HepG2 (cell line): ENCODE measurements at regions not wholly inside any gene's neighbourhood (a gene's known extent, or its start where the extent isn't known, plus 50 kb on each side); places are given as distances from the start of the nearest gene placed in this dataset.

Experiments
- ATAC-seq: fragments of 200-7000 bp; cut with Tn5 transposase; 3 replicates; pipeline ENCODE4 v1.9.1; 2020; ENCODE audit warnings: mild to moderate bottlenecking, moderate library complexity
- BruUV-seq: library from RNA; stranded (reverse); fragments of 400-500 nt; replicated peaks from 2 replicates; lab custom pipeline; 2021; lab: Mats Ljungman, UMichigan
- CTCF ChIA-PET: fragments of 300-600 bp; formaldehyde crosslinking; extraction: SDS; loops from one replicate; lab custom pipeline; 2021; ENCODE audit warnings: low total read pairs, inconsistent platforms, low intra/inter-chr PET ratio; lab: Yijun Ruan, JAX
- POLR2A ChIA-PET: fragments of 350-600 bp; sonication (Branson Sonifier 250); formaldehyde crosslinking; loops from one replicate; lab custom pipeline; 2020; ENCODE audit warnings: antibody characterized with exemption, inconsistent platforms; lab: Yijun Ruan, JAX
- DNase-seq: peaks from one replicate; pipeline ENCODE4 v3.0.0-alpha.2; 2015; ENCODE audit warnings: low spot score
- FAIRE-seq: peaks from 3 replicates; lab custom pipeline; 2011; peaks lifted over from hg19 to GRCh38; lab: Jason Lieb, UNC
- H2AFZ ChIP-seq: one replicate; pipeline ENCODE4 v1.6.1; 2011; ENCODE audit warnings: low read length, inconsistent platforms
- H3K27ac ChIP-seq: fragments of 300-600 bp; 3 replicates; pipeline ENCODE4 v1.8.0; 2011; ENCODE audit warnings: mixed run types, mild to moderate bottlenecking, mixed read lengths, low read length, inconsistent platforms; ENCODE audit not compliant: insufficient read depth; ENCODE audit errors: extremely low read length
- H3K27me3 ChIP-seq, 2 experiments: fragments of 200-600 bp in 1 of 2; 2 replicates in 1 of 2; 3 replicates in 1 of 2; pipeline versions ENCODE4 v1.6.0 to v1.8.0; 2011; ENCODE audit warnings: low read length in 2 of 2, mild to moderate bottlenecking in 2 of 2, moderate library complexity in 2 of 2, inconsistent platforms in 1 of 2; ENCODE audit not compliant: insufficient read depth in 2 of 2, control insufficient read depth in 1 of 2
- H3K36me3 ChIP-seq, 2 experiments: fragments of 200-600 bp in 1 of 2; replicated peaks in 1 of 2; 2 replicates in 1 of 2; 3 replicates in 1 of 2; pipeline versions ENCODE4 v1.5.1 to v1.8.0; 2011; ENCODE audit warnings: low read length in 2 of 2, inconsistent platforms in 1 of 2; ENCODE audit not compliant: insufficient read depth in 2 of 2, control insufficient read depth in 1 of 2
- H3K4me1 ChIP-seq: 2 replicates; pipeline ENCODE4 v1.5.1; 2012; ENCODE audit warnings: low read length, inconsistent platforms; ENCODE audit not compliant: insufficient read depth
- H3K4me2 ChIP-seq: 2 replicates; pipeline ENCODE4 v1.6.0; 2011; ENCODE audit warnings: low read depth, low read length, inconsistent platforms
- H3K4me3 ChIP-seq, 3 experiments: fragments of 200-600 bp in 1 of 3; sonication (generic), shearing (Covaris generic) in 1 of 3; replicated peaks in 1 of 3; 2 replicates each; pipeline ENCODE4 v1.5.1; 2011 to 2016; ENCODE audit warnings: low read length in 3 of 3, inconsistent platforms in 2 of 3, low read depth in 2 of 3, mild to moderate bottlenecking in 2 of 3, control low read depth in 1 of 3, mixed read lengths in 1 of 3; ENCODE audit not compliant: insufficient read depth in 1 of 3
- H3K79me2 ChIP-seq: one replicate; pipeline ENCODE4 v1.6.1; 2011; ENCODE audit warnings: low read length, inconsistent platforms; ENCODE audit not compliant: insufficient read depth
- H3K9ac ChIP-seq: 2 replicates; pipeline ENCODE4 v1.6.0; 2011; ENCODE audit warnings: mild to moderate bottlenecking, low read depth, low read length, inconsistent platforms; ENCODE audit not compliant: insufficient read depth
- H3K9me3 ChIP-seq: 2 replicates; pipeline ENCODE4 v1.5.1; 2012; ENCODE audit warnings: mild to moderate bottlenecking, low read length
- H4K20me1 ChIP-seq: 2 replicates; pipeline ENCODE4 v1.6.0; 2011; ENCODE audit warnings: inconsistent platforms, mild to moderate bottlenecking, low read length, moderate library complexity; ENCODE audit not compliant: insufficient read depth
- MLXIP ChIP-seq: sonication (generic); formaldehyde crosslinking; IDR thresholded peaks from 2 replicates; pipeline ENCODE4 v1.9.0; 2021; ENCODE audit warnings: missing genetic modification reagents, borderline replicate concordance
- PPARG ChIP-seq: conservative IDR thresholded peaks from 2 replicates; pipeline ENCODE4 v1.6.1; 2016; ENCODE audit warnings: missing biosample characterization, missing genetic modification reagents
- RFXANK ChIP-seq: IDR thresholded peaks from 2 replicates; pipeline ENCODE4 v1.6.1; 2016
- SNAPC2 ChIP-seq: sonication (generic); formaldehyde crosslinking; IDR thresholded peaks from 2 replicates; pipeline ENCODE4 v1.8.1; 2022; ENCODE audit warnings: mild to moderate bottlenecking, missing genetic modification reagents
- SP4 ChIP-seq: sonication (generic); formaldehyde crosslinking; IDR thresholded peaks from 2 replicates; pipeline ENCODE4 v1.8.1; 2023; ENCODE audit warnings: mild to moderate bottlenecking, missing genetic modification reagents
- TFAP4 ChIP-seq: sonication (generic); IDR thresholded peaks from 2 replicates; pipeline ENCODE4 v1.6.1; 2016; ENCODE audit warnings: low read depth, borderline replicate concordance
- TOE1 ChIP-seq: sonication (generic); formaldehyde crosslinking; IDR thresholded peaks from 2 replicates; pipeline ENCODE4 v1.4.0; 2020; ENCODE audit warnings: mild to moderate bottlenecking, missing genetic modification reagents
- TSC22D2 ChIP-seq: sonication (generic); formaldehyde crosslinking; IDR thresholded peaks from 2 replicates; pipeline ENCODE4 v1.5.1; 2020; ENCODE audit warnings: missing genetic modification reagents, mild to moderate bottlenecking, borderline replicate concordance
- YEATS4 ChIP-seq: sonication (generic); formaldehyde crosslinking; IDR thresholded peaks from 2 replicates; pipeline ENCODE4 v1.4.0; 2020; ENCODE audit warnings: missing genetic modification reagents, borderline replicate concordance
- ZBTB21 ChIP-seq: sonication (generic); formaldehyde crosslinking; IDR thresholded peaks from 2 replicates; pipeline ENCODE4 v1.4.0; 2020; ENCODE audit warnings: missing genetic modification reagents
- ZBTB38 ChIP-seq: sonication (generic); formaldehyde crosslinking; IDR thresholded peaks from 2 replicates; pipeline ENCODE4 v1.5.1; 2020; ENCODE audit warnings: mild to moderate bottlenecking, missing genetic modification reagents
- ZMAT5 ChIP-seq: sonication (generic); formaldehyde crosslinking; IDR thresholded peaks from 2 replicates; pipeline ENCODE4 v1.5.0; 2020; ENCODE audit warnings: mild to moderate bottlenecking, low read depth, missing genetic modification reagents, borderline replicate concordance
- ZNF230 ChIP-seq: sonication (generic); formaldehyde crosslinking; IDR thresholded peaks from 2 replicates; pipeline ENCODE4 v1.4.0; 2020; ENCODE audit warnings: mild to moderate bottlenecking, missing genetic modification reagents
- ZNF280D ChIP-seq: sonication (generic); formaldehyde crosslinking; IDR thresholded peaks from 2 replicates; pipeline ENCODE4 v1.5.1; 2020; ENCODE audit warnings: mild to moderate bottlenecking, missing genetic modification reagents
- ZNF740 ChIP-seq: sonication (generic); formaldehyde crosslinking; IDR thresholded peaks from 2 replicates; pipeline ENCODE4 v1.4.0; 2020; ENCODE audit warnings: missing genetic modification reagents
- ZSCAN21 ChIP-seq: sonication (generic); formaldehyde crosslinking; IDR thresholded peaks from 2 replicates; pipeline ENCODE4 v1.8.0; 2022; ENCODE audit warnings: mild to moderate bottlenecking, missing genetic modification reagents, moderate library complexity, borderline replicate concordance
- WGBS: methylation state at CpG from one replicate; pipeline ENCODE4 v1.1.6; 2017; ENCODE audit warnings: low lambda C conversion rate; 5-methylcytosine and 5-hydroxymethylcytosine counted together
- in situ Hi-C: cut with HindIII; loops from 2 replicates; pipeline ENCODE4 v1.10.0; 2017; ENCODE audit warnings: low pct_unique_long_range_greater_than_20kb; ENCODE audit not compliant: extremely low pct_ligation_motif_present
- intact Hi-C: fragments of 100-400 bp; cut with micrococcal nuclease; formaldehyde crosslinking; loops from one replicate; pipeline ENCODE4 v1.10.0; 2022; ENCODE audit not compliant: unreplicated experiment

GRCh38 chr4:81769244-81769643, 297.5 kb upstream of the RASGEF1B start:
- Histone ChIP-seq H4K20me1 (no peaks in the 10 kb centered on the region), H3K27ac (no peak overlapping the region), H2AFZ (no peak overlapping the region), H3K27me3 (no peaks in the 10 kb centered on the region), H3K4me3 (no peak overlapping the region), H3K9me3 (no peaks in the 10 kb centered on the region), H3K4me2 (no peak overlapping the region), H3K36me3 (no peaks in the 10 kb centered on the region), H3K4me1 (no peaks in the 10 kb centered on the region), H3K79me2 (no peaks in the 10 kb centered on the region), H3K9ac (no peak overlapping the region)
- 18% methylated on average over 2 of the region's 2 CpGs for WGBS
- ATAC-seq = no peak
- ChIA-PET CTCF (no interaction called here), POLR2A (no interaction called here)
- BruUV-seq = no TSS peak
- intact Hi-C loops = no loop called here
- FAIRE-seq = no peak
- in situ Hi-C loops = no loop called here
- no peak for DNase-seq
- TF ChIP-seq TFAP4 (no peak), YEATS4 (no peak), ZNF740 (no peak), ZMAT5 (CRISPR knock-in tag) (no peak), ZNF280D (CRISPR knock-in tag) (no peak), TSC22D2 (CRISPR knock-in tag) (no peak), RFXANK (CRISPR knock-in tag) (no peak), SP4 (CRISPR knock-in tag) (no peak), ZSCAN21 (CRISPR knock-in tag) (no peak), ZBTB21 (CRISPR knock-in tag) (no peak), ZBTB38 (CRISPR knock-in tag) (no peak), SNAPC2 (no peak), MLXIP (CRISPR knock-in tag) (no peak), PPARG (CRISPR knock-in tag) (no peak), ZNF230 (CRISPR knock-in tag) (no peak), TOE1 (CRISPR knock-in tag) (no peak)
